ENCODE measurements at regions not wholly inside any gene's neighbourhood (a gene's known extent, or its start where the extent isn't known, plus 50 kb on each side); places are given as distances from the start of the nearest gene placed in this dataset.

DNA sequence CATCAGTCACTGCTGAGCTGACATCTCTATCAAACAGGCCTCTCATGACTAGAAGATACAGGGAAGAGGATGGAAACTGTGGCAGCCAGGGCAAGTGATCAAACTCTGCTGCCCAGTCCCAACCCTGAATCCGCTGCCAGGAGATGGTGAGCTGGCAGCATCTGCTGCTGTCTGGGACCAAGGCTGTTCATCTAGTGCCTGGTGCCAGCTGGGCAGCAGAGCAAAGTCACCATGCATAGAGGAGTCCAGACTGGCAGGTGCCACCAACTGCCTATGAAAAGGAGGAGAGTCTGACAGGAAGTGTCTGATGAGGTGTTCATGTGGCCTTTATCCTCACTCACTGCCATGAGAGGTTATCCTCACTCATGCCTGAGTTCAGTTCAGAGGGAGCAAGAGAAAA, 518.9 kb downstream of the MID1IP1 start:
- no peak overlapping the region for H3K27ac Mint-ChIP-seq

DNA sequence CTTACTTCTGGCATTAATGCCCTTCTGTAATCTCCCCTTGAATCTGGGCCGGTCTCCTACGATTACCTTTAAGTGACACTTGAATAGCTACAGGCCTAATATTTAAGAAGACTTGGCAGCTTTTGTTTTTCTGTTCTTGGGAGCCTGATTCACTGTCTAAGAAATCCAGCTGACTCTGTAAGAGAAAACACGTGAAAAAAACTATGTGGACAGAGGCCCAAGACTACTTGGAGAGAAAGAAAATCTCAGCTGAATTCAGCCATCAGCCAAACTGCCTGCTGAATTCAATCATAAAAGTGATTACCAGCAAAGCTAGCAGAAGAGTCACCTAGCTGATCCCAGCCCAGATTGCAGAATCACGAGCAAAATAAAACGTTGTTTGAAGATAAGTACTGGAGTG, 521.2 kb downstream of the MID1IP1 start:
- H3K27me3 Mint-ChIP-seq (ENCODE audit: low read depth in 2 of 2) = peaks cover 3 to 18% of the 10 kb centered on the region in 2 donors
- WGBS (ENCODE audit: insufficient coverage) = 92% methylated on average over 5 of the region's 5 CpGs
- intact Hi-C loops (cut with micrococcal nuclease) = no loop called here
- H3K4me1 ChIP-seq (ENCODE audit: control insufficient read depth, insufficient read depth, low read length) = no peaks in the 10 kb centered on the region
- DNase-seq (no peak), ATAC-seq (no peak)
- H3K27ac ChIP-seq (ENCODE audit: low read length) = no peak overlapping the region
- no peaks in the 10 kb centered on the region for H3K9me3 ChIP-seq (ENCODE audit: control insufficient read depth, insufficient read depth, low read length)
- no peaks in the 10 kb centered on the region for H3K36me3 ChIP-seq (ENCODE audit: control insufficient read depth, insufficient read depth, low read length)
- no peak overlapping the region for H3K27ac Mint-ChIP-seq
- no peaks in the 10 kb centered on the region for H3K4me1 Mint-ChIP-seq
- TF ChIP-seq, protein P1, sequence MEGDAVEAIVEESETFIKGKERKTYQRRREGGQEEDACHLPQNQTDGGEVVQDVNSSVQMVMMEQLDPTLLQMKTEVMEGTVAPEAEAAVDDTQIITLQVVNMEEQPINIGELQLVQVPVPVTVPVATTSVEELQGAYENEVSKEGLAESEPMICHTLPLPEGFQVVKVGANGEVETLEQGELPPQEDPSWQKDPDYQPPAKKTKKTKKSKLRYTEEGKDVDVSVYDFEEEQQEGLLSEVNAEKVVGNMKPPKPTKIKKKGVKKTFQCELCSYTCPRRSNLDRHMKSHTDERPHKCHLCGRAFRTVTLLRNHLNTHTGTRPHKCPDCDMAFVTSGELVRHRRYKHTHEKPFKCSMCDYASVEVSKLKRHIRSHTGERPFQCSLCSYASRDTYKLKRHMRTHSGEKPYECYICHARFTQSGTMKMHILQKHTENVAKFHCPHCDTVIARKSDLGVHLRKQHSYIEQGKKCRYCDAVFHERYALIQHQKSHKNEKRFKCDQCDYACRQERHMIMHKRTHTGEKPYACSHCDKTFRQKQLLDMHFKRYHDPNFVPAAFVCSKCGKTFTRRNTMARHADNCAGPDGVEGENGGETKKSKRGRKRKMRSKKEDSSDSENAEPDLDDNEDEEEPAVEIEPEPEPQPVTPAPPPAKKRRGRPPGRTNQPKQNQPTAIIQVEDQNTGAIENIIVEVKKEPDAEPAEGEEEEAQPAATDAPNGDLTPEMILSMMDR (IDR thresholded peaks at IDR 0.05) = no peak
- H3K27me3 ChIP-seq (ENCODE audit: control insufficient read depth, insufficient read depth, low read length) = no peaks in the 10 kb centered on the region
- H3K4me3 Mint-ChIP-seq = no peak overlapping the region
- no peaks in the 10 kb centered on the region for H3K36me3 Mint-ChIP-seq
- H3K9me3 Mint-ChIP-seq = no peaks in the 10 kb centered on the region
- no peak overlapping the region for H3K4me3 ChIP-seq (ENCODE audit: low read length)

More for the DNA sequence above, 518.9 kb downstream of the MID1IP1 start:
- Histone ChIP-seq H3K27me3 (ENCODE audit: control insufficient read depth, insufficient read depth, low read length) (no peaks in the 10 kb centered on the region), H3K4me1 (ENCODE audit: control insufficient read depth, insufficient read depth, low read length) (no peaks in the 10 kb centered on the region), H3K36me3 (ENCODE audit: control insufficient read depth, insufficient read depth, low read length) (no peaks in the 10 kb centered on the region), H3K9me3 (ENCODE audit: control insufficient read depth, insufficient read depth, low read length) (no peaks in the 10 kb centered on the region), H3K4me3 (ENCODE audit: low read length) (no peak overlapping the region), H3K27ac (ENCODE audit: low read length) (no peak overlapping the region)
- TF ChIP-seq, protein P1 (IDR thresholded peaks at IDR 0.05) = no peak
- 92% methylated on average over 1 of the region's 1 CpG for WGBS (ENCODE audit: insufficient coverage)
- intact Hi-C loops (cut with micrococcal nuclease) = no loop called here
- peaks cover 0 to 3% of the 10 kb centered on the region in 2 donors for H3K9me3 Mint-ChIP-seq
- peaks cover 3 to 16% of the 10 kb centered on the region in 2 donors for H3K27me3 Mint-ChIP-seq (ENCODE audit: low read depth in 2 of 2)
- H3K4me3 Mint-ChIP-seq = no peak overlapping the region
- H3K36me3 Mint-ChIP-seq = no peaks in the 10 kb centered on the region
- no peaks in the 10 kb centered on the region for H3K4me1 Mint-ChIP-seq
- ATAC-seq (no peak), DNase-seq (no peak)

DNA sequence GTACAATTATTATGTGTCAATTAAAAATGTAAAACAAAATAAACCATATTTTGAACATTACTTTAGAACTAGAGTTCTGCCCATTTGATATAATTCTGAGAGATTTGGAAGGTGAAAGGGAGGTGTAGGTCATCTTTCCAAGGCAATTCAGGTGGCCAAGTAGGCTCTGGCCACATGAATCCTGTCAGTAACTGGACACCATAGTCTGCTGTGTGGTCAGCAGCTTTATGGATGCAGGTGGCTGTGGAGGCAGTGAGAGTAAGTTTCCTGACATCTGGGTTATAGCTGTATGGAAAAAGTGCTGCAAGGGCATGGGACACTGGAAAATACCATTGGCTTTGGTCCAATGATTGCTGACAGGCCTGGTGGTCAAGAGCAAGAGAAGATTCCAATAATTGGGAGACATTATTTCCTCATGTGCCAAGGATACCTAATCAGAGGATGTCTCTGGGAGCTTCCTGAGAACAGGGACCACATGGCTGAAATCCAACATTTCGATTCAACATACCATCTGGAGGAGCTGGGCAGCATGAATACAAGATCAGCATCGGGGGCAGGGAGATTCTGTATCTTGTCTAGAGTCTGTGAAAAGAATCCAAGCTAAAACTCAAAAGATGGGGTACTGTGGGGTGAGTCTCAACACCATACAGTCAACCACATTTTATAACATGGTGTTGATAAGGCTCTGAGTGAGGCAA, 523.1 kb downstream of the MID1IP1 start:
- WGBS (ENCODE audit: insufficient coverage) = 100% methylated on average over 1 of the region's 2 CpGs
- TF ChIP-seq, protein P1 (IDR thresholded peaks at IDR 0.05) = no peak
- Histone ChIP-seq H3K36me3 (ENCODE audit: control insufficient read depth, insufficient read depth, low read length) (no peaks in the 10 kb centered on the region), H3K4me1 (ENCODE audit: control insufficient read depth, insufficient read depth, low read length) (no peaks in the 10 kb centered on the region), H3K4me3 (ENCODE audit: low read length) (no peak overlapping the region), H3K27ac (ENCODE audit: low read length) (no peak overlapping the region), H3K9me3 (ENCODE audit: control insufficient read depth, insufficient read depth, low read length) (no peaks in the 10 kb centered on the region), H3K27me3 (ENCODE audit: control insufficient read depth, insufficient read depth, low read length) (no peaks in the 10 kb centered on the region)
- Mint-ChIP-seq H3K36me3 (no peaks in the 10 kb centered on the region), H3K9me3 (no peaks in the 10 kb centered on the region), H3K4me3 (no peak overlapping the region), H3K27me3 (ENCODE audit: low read depth in 2 of 2) (peaks cover 14 to 37% of the 10 kb centered on the region in 2 donors), H3K4me1 (no peaks in the 10 kb centered on the region), H3K27ac (no peak overlapping the region)
- ATAC-seq (no peak), DNase-seq (no peak)
- intact Hi-C loops (cut with micrococcal nuclease) = no loop called here

DNA sequence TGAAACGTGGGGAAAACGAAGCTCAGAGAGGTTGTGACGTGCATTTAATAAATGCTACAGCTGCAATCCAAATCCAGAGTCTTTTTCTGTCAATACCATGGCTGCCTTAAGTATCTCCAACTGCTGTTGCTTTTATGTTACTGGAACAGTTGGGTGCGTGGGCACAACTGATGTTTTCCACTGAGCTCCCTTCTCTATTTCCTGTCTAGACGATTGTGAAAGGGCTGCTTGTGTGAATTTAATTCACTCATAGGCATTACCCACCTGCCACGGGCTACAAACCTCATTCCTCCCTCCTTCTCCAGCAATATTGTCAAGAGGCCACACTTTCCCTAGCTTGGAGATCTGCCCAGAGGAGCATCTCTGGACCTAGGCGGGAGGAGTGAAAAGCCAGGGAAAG, 526.0 kb downstream of the MID1IP1 start:
- H3K4me3 Mint-ChIP-seq = no peak overlapping the region
- no peaks in the 10 kb centered on the region for H3K36me3 ChIP-seq (ENCODE audit: control insufficient read depth, insufficient read depth, low read length)

More for the DNA sequence above, 526.0 kb downstream of the MID1IP1 start:
- H3K27ac Mint-ChIP-seq = no peak overlapping the region
- H3K4me3 ChIP-seq (ENCODE audit: low read length) = no peak overlapping the region
- intact Hi-C loops (cut with micrococcal nuclease) = no loop called here
- WGBS (ENCODE audit: insufficient coverage) = 80% methylated on average over 5 of the region's 7 CpGs
- TF ChIP-seq, protein P1 (IDR thresholded peaks at IDR 0.05) = no peak
- no peaks in the 10 kb centered on the region for H3K27me3 ChIP-seq (ENCODE audit: control insufficient read depth, insufficient read depth, low read length)
- H3K9me3 Mint-ChIP-seq = no peaks in the 10 kb centered on the region
- H3K36me3 Mint-ChIP-seq = no peaks in the 10 kb centered on the region
- no peak for ATAC-seq
- peaks cover 9% of the 10 kb centered on the region for H3K4me1 ChIP-seq (ENCODE audit: control insufficient read depth, insufficient read depth, low read length)
- H3K27ac ChIP-seq (ENCODE audit: low read length) = no peak overlapping the region
- peaks cover 6 to 22% of the 10 kb centered on the region in 2 donors for H3K4me1 Mint-ChIP-seq
- peak in 1 of 2 donors; percentile 51 for DNase-seq
- no peaks in the 10 kb centered on the region for H3K9me3 ChIP-seq (ENCODE audit: control insufficient read depth, insufficient read depth, low read length)
- H3K27me3 Mint-ChIP-seq (ENCODE audit: low read depth in 2 of 2) = peaks cover 21 to 31% of the 10 kb centered on the region in 2 donors

All from natural killer cell (primary cell).